ENCODE measurements at regions not wholly inside any gene's neighbourhood (a gene's known extent, or its start where the extent isn't known, plus 50 kb on each side); places are given as distances from the start of the nearest gene placed in this dataset.

DNA sequence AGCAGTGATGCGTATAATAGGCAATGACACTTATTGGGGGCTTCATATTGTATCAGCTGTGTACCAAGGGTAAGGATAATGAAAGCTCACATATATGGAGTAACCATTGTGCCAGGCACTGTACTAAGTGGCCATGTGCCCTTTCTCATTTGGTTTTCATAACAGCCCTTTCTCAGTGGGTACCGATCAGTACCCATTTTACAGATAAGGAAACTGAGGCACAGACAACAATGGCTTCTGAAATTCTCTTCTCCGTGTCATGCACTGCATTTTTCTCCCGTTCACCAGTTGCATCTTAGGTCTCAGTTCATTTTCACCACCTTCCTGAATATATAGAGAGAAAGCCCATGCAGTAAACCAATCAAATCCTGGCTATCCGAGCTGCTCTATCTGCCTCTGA lies 216.7 kb upstream of the RBFOX1 start:
- ChIA-PET POLR2A (no interaction called here), CTCF (no interaction called here)
- DNase-seq (ENCODE audit: extremely low spot score), result no peak
- no peak for TF ChIP-seq CTBP1 (IDR thresholded peaks at IDR 0.05; ENCODE audit: borderline replicate concordance)
- no peak for TF ChIP-seq NFRKB (IDR thresholded peaks at IDR 0.05)
- no peak for TF ChIP-seq ELF4 (IDR thresholded peaks at IDR 0.05)
- TF ChIP-seq FOXK2 (IDR thresholded peaks at IDR 0.05), result no peak
- no peak for TF ChIP-seq FOXA1 (IDR thresholded peaks at IDR 0.05)
- no peak for TF ChIP-seq FOXM1 (IDR thresholded peaks at IDR 0.05; ENCODE audit: borderline replicate concordance)
- TF ChIP-seq BHLHE40 (IDR thresholded peaks at IDR 0.05; ENCODE audit: borderline replicate concordance), result no peak
- no peak for TF ChIP-seq HDGF (IDR thresholded peaks at IDR 0.05; ENCODE audit: borderline replicate concordance)
- no peak for TF ChIP-seq ZNF384 (IDR thresholded peaks at IDR 0.05)
- TF ChIP-seq LEF1 (IDR thresholded peaks at IDR 0.05; ENCODE audit: borderline replicate concordance), result no peak
- TF ChIP-seq TARDBP (IDR thresholded peaks at IDR 0.05), result no peak
- TF ChIP-seq, protein P1, sequence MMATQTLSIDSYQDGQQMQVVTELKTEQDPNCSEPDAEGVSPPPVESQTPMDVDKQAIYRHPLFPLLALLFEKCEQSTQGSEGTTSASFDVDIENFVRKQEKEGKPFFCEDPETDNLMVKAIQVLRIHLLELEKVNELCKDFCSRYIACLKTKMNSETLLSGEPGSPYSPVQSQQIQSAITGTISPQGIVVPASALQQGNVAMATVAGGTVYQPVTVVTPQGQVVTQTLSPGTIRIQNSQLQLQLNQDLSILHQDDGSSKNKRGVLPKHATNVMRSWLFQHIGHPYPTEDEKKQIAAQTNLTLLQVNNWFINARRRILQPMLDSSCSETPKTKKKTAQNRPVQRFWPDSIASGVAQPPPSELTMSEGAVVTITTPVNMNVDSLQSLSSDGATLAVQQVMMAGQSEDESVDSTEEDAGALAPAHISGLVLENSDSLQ (IDR thresholded peaks at IDR 0.05), result no peak
- no peak for TF ChIP-seq ARNT (IDR thresholded peaks at IDR 0.05)
- TF ChIP-seq L3MBTL2 (conservative IDR thresholded peaks at IDR 0.05), result no peak
- no peak for TF ChIP-seq SP1 (IDR thresholded peaks at IDR 0.05)
- no peak for TF ChIP-seq SUZ12 (IDR thresholded peaks at IDR 0.05)

DNA sequence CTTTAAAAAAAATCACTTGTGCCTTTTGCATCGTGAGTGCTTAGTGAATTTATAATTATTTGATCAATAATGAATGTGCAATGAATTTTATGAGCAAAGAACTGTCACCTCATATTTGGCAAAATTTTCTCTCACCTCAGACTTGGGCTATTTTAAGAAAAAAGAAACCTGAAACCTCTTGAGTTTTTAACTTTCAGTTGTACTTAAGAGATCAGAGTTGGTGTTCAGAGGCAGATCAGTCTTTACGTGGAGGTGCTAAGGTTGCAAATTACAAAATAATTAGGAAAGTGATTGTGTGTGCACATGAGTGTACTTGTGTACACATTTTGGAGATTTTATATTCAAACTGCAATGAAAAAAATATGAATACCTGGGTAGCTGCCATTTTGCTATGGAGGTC lies 218.7 kb upstream of the RBFOX1 start:
- POLR2A ChIA-PET, result no interaction called here
- CTCF ChIA-PET, result no interaction called here
- DNase-seq (ENCODE audit: extremely low spot score), result no peak
- no peak for TF ChIP-seq L3MBTL2 (conservative IDR thresholded peaks at IDR 0.05)
- no peak for TF ChIP-seq FOXK2 (IDR thresholded peaks at IDR 0.05)
- no peak for TF ChIP-seq SUZ12 (IDR thresholded peaks at IDR 0.05)

DNA sequence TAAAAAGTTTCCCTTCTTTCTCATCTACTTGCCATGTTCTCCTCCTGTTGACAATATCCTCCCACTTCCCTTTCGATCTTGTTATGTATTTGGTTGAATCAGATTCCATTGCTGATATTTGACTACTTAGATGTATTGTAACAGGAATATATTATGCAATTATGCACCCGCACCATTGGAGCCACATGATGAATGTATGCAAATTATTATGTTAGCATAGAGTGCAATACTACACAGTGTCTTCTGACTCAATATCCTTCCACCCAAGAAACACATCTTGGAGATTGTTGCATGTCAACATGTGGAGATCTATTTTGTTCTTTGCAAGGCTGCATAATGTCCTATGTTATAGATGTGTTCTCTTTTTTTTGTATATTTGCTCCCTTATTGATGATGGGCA lies 219.2 kb upstream of the RBFOX1 start:
- ChIA-PET POLR2A (no interaction called here), CTCF (no interaction called here)
- DNase-seq (ENCODE audit: extremely low spot score), result no peak
- TF ChIP-seq, protein P1 (IDR thresholded peaks at IDR 0.05), result no peak
- TF ChIP-seq ELF4 (IDR thresholded peaks at IDR 0.05) (no peak), SUZ12 (IDR thresholded peaks at IDR 0.05) (no peak), L3MBTL2 (conservative IDR thresholded peaks at IDR 0.05) (no peak), FOXK2 (IDR thresholded peaks at IDR 0.05) (no peak), CTBP1 (IDR thresholded peaks at IDR 0.05; ENCODE audit: borderline replicate concordance) (no peak), TARDBP (IDR thresholded peaks at IDR 0.05) (no peak), HDGF (IDR thresholded peaks at IDR 0.05; ENCODE audit: borderline replicate concordance) (no peak), ARNT (IDR thresholded peaks at IDR 0.05) (no peak), ZNF384 (IDR thresholded peaks at IDR 0.05) (no peak), BHLHE40 (IDR thresholded peaks at IDR 0.05; ENCODE audit: borderline replicate concordance) (no peak)

DNA sequence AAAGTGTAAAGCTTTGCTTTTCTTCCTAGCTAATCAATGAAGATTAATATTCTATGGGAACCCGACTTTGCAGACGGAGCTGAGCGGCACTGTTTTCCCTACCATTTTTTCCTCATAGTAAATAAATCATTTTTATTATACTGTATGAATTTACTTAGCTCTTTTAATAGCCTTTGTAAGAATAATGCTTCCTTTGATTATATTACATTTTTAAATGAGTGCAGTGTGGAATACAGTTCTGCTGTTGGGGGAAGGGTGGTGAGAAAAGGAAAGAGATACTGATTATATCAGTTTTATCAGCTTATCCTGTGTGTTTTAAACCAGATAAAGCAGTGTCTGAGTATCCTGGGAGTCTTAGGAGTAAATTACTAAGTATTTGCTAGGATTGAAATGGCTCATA lies 221.4 kb upstream of the RBFOX1 start:
- CTCF ChIA-PET, result no interaction called here
- POLR2A ChIA-PET, result no interaction called here
- no peak for TF ChIP-seq SP1 (IDR thresholded peaks at IDR 0.05)
- TF ChIP-seq NFRKB (IDR thresholded peaks at IDR 0.05), result no peak
- no peak for TF ChIP-seq FOXA1 (IDR thresholded peaks at IDR 0.05)
- TF ChIP-seq FOXM1 (IDR thresholded peaks at IDR 0.05; ENCODE audit: borderline replicate concordance), result no peak
- no peak for TF ChIP-seq ELF4 (IDR thresholded peaks at IDR 0.05)
- no peak for TF ChIP-seq CTBP1 (IDR thresholded peaks at IDR 0.05; ENCODE audit: borderline replicate concordance)
- no peak for TF ChIP-seq L3MBTL2 (conservative IDR thresholded peaks at IDR 0.05)
- no peak for TF ChIP-seq HDGF (IDR thresholded peaks at IDR 0.05; ENCODE audit: borderline replicate concordance)
- no peak for TF ChIP-seq FOXK2 (IDR thresholded peaks at IDR 0.05)
- no peak for TF ChIP-seq ARNT (IDR thresholded peaks at IDR 0.05)
- TF ChIP-seq ZNF384 (IDR thresholded peaks at IDR 0.05), result no peak
- no peak for TF ChIP-seq BHLHE40 (IDR thresholded peaks at IDR 0.05; ENCODE audit: borderline replicate concordance)
- no peak for DNase-seq (ENCODE audit: extremely low spot score)

DNA sequence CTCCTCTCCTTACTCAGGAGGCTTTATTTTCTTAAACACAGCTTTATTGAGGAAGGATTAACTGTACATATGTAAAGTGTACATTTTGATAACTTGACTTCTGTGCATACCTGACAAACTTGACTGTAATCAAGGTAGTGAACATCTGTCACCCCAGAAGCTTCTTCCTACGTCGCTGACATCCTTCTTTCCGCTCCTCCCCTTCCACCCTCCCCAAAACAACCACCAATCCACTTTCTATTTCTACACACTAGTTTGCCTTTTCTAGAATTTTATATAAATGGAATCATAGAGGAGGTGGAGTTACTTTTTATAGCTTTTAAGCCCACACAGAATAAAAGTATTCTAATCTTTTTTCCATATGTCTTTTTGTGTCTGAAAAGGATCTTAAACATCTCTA lies 225.2 kb upstream of the RBFOX1 start:
- no peak for DNase-seq (ENCODE audit: extremely low spot score)
- ChIA-PET POLR2A (no interaction called here), CTCF (no interaction called here)
- TF ChIP-seq FOXK2 (IDR thresholded peaks at IDR 0.05) (no peak), TARDBP (IDR thresholded peaks at IDR 0.05) (no peak), LEF1 (IDR thresholded peaks at IDR 0.05; ENCODE audit: borderline replicate concordance) (no peak), NFRKB (IDR thresholded peaks at IDR 0.05) (no peak), FOXA1 (IDR thresholded peaks at IDR 0.05) (no peak), BHLHE40 (IDR thresholded peaks at IDR 0.05; ENCODE audit: borderline replicate concordance) (no peak), ARNT (IDR thresholded peaks at IDR 0.05) (no peak)

DNA sequence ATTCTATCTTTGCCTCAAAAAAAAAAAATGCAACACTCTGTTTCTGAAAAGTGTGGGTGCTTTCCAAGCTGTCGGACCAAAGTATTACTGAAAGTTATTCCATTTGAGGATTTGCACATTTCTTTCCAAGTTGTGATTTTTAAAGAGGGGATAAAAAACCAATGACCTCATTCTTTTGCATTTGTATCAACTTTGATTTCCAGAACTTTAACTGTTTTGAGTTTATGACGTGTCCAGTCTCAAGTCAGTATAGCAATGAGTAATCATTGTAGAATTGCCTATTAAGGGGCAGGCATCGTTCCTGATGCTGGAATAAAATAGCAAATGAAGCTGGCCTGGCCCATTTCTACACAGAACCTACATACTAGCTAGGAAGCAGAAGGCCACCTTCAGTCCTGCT lies 229.6 kb upstream of the RBFOX1 start:
- ChIA-PET POLR2A (no interaction called here), CTCF (no interaction called here)
- no peak for TF ChIP-seq CTBP1 (IDR thresholded peaks at IDR 0.05; ENCODE audit: borderline replicate concordance)
- TF ChIP-seq NFRKB (IDR thresholded peaks at IDR 0.05), result no peak
- no peak for TF ChIP-seq LEF1 (IDR thresholded peaks at IDR 0.05; ENCODE audit: borderline replicate concordance)
- TF ChIP-seq TARDBP (IDR thresholded peaks at IDR 0.05), result no peak
- no peak for TF ChIP-seq L3MBTL2 (conservative IDR thresholded peaks at IDR 0.05)
- TF ChIP-seq BHLHE40 (IDR thresholded peaks at IDR 0.05; ENCODE audit: borderline replicate concordance), result no peak
- TF ChIP-seq SP1 (IDR thresholded peaks at IDR 0.05), result no peak
- TF ChIP-seq FOXK2 (IDR thresholded peaks at IDR 0.05), result no peak
- no peak for DNase-seq (ENCODE audit: extremely low spot score)

DNA sequence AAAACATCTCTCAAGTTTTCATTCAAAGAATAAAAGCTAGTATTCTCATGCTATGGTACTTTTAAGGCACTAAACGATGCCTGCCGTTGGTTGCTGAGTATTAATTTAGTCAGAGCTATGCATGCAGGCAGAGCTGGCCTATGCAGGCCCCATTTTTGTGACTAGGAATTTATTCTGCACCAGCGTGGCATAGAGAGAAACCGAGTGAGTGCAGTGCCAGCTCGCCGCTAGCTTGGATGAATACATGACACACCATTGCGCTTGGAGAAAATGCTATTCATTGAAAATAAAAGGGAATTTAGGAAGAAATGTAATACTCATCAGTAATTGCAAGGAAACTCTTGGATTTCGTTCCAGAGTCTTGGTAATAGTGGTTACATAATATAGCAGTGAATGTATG lies 231.6 kb upstream of the RBFOX1 start:
- ChIA-PET POLR2A (no interaction called here), CTCF (no interaction called here)
- no peak for DNase-seq (ENCODE audit: extremely low spot score)
- TF ChIP-seq FOXK2 (IDR thresholded peaks at IDR 0.05) (no peak), SUZ12 (IDR thresholded peaks at IDR 0.05) (no peak), L3MBTL2 (conservative IDR thresholded peaks at IDR 0.05) (no peak), NFRKB (IDR thresholded peaks at IDR 0.05) (no peak), FOXA1 (IDR thresholded peaks at IDR 0.05) (no peak), CTBP1 (IDR thresholded peaks at IDR 0.05; ENCODE audit: borderline replicate concordance) (no peak), TARDBP (IDR thresholded peaks at IDR 0.05) (no peak), FOXM1 (IDR thresholded peaks at IDR 0.05; ENCODE audit: borderline replicate concordance) (no peak), ZNF384 (IDR thresholded peaks at IDR 0.05) (no peak), LEF1 (IDR thresholded peaks at IDR 0.05; ENCODE audit: borderline replicate concordance) (no peak), ARNT (IDR thresholded peaks at IDR 0.05) (no peak), SP1 (IDR thresholded peaks at IDR 0.05) (no peak), BHLHE40 (IDR thresholded peaks at IDR 0.05; ENCODE audit: borderline replicate concordance) (no peak)
- TF ChIP-seq, protein P1 (IDR thresholded peaks at IDR 0.05), result no peak
